GM12878 (cell line): ENCODE measurements at regions not wholly inside any gene's neighbourhood (a gene's known extent, or its start where the extent isn't known, plus 50 kb on each side); places are given as distances from the start of the nearest gene placed in this dataset.

Experiments used
- ATAC-seq: fragments of 200-7000 bp; cut with Tn5 transposase; 3 replicates; pipeline ENCODE4 v1.9.1; 2020; ENCODE audit warnings: mild to moderate bottlenecking, moderate library complexity
- BruUV-seq: library from RNA; stranded (reverse); fragments of 400-500 nt; replicated peaks from 2 replicates; lab custom pipeline; 2021; lab: Mats Ljungman, UMichigan
- CTCF ChIA-PET: fragments of 300-600 bp; sonication (Branson Sonifier 250); formaldehyde crosslinking; extraction: SDS; loops from one replicate; lab custom pipeline; 2021; ENCODE audit warnings: inconsistent platforms; lab: Yijun Ruan, JAX
- POLR2A ChIA-PET: fragments of 350-600 bp; formaldehyde crosslinking; extraction: SDS; loops from one replicate; lab custom pipeline; 2021; ENCODE audit warnings: inconsistent platforms; lab: Charles Lee
- RAD21 ChIA-PET: fragments of 300-600 bp; sonication (Branson Sonifier 250); formaldehyde crosslinking; loops from one replicate; lab custom pipeline; 2023; ENCODE audit warnings: antibody characterized with exemption; ENCODE audit not compliant: unreplicated experiment; lab: Charles Lee
- SMC1A ChIA-PET: fragments of 300-600 bp; sonication (Branson Sonifier 250); formaldehyde crosslinking; loops from one replicate; lab custom pipeline; 2023; ENCODE audit not compliant: unreplicated experiment, uncharacterized antibody; lab: Charles Lee
- DNase-seq: peaks from one replicate; pipeline ENCODE4 v3.0.0-alpha.2; 2011; ENCODE audit warnings: low read depth, low spot score
- FAIRE-seq: peaks from 3 replicates; lab custom pipeline; 2011; peaks lifted over from hg19 to GRCh38; lab: Jason Lieb, UNC
- H2AFZ ChIP-seq: 2 replicates; pipeline ENCODE4 v1.6.0; 2011; ENCODE audit warnings: low read depth, low read length, control low read depth; ENCODE audit not compliant: control insufficient read depth
- H3K27ac ChIP-seq: 2 replicates; pipeline ENCODE4 v1.5.1; 2011; ENCODE audit warnings: control low read depth; ENCODE audit not compliant: control insufficient read depth, insufficient read depth
- H3K27me3 ChIP-seq, 2 experiments: replicated peaks in 1 of 2; 2 replicates each; pipeline versions ENCODE4 v1.6.0 to v1.6.1; 2011; ENCODE audit warnings: low read length in 1 of 2; ENCODE audit not compliant: control insufficient read depth in 2 of 2, insufficient read depth in 2 of 2
- H3K36me3 ChIP-seq, 2 experiments: 2 replicates each; pipeline ENCODE4 v1.5.1; 2011; ENCODE audit warnings: low read length in 1 of 2; ENCODE audit not compliant: control insufficient read depth in 2 of 2, insufficient read depth in 2 of 2
- H3K4me1 ChIP-seq: 2 replicates; pipeline ENCODE4 v1.6.1; 2011; ENCODE audit warnings: mild to moderate bottlenecking, low read length, moderate library complexity, mixed read lengths; ENCODE audit not compliant: control insufficient read depth, insufficient read depth
- H3K4me2 ChIP-seq: 2 replicates; pipeline ENCODE4 v1.6.0; 2011; ENCODE audit warnings: control low read depth; ENCODE audit not compliant: control insufficient read depth, insufficient read depth
- H3K4me3 ChIP-seq: fragments of 200-600 bp; sonication (generic); 2 replicates; pipeline ENCODE4 v1.5.1; 2016
- H3K79me2 ChIP-seq: 2 replicates; pipeline ENCODE4 v1.6.0; 2011; ENCODE audit warnings: low read length; ENCODE audit not compliant: control insufficient read depth, insufficient read depth
- H3K9ac ChIP-seq: 2 replicates; pipeline ENCODE4 v1.8.0; 2011; ENCODE audit warnings: low read length, control low read depth, mixed read lengths; ENCODE audit not compliant: control insufficient read depth, insufficient read depth
- H3K9me3 ChIP-seq: replicated peaks from 3 replicates; pipeline ENCODE4 v1.5.1; 2011; ENCODE audit warnings: mild to moderate bottlenecking, low read length; ENCODE audit not compliant: control insufficient read depth, insufficient read depth
- H4K20me1 ChIP-seq: 2 replicates; pipeline ENCODE4 v1.6.0; 2011; ENCODE audit not compliant: control insufficient read depth, insufficient read depth
- ASH2L ChIP-seq: fragments of 300-600, 200-600 bp; sonication (generic); IDR thresholded peaks from 2 replicates; pipeline ENCODE4 v1.6.1; 2017; ENCODE audit warnings: low read depth, mild to moderate bottlenecking, borderline replicate concordance
- BACH1 ChIP-seq: fragments of 450-650 bp; IDR thresholded peaks from 2 replicates; pipeline ENCODE4 v1.6.1; 2017; ENCODE audit warnings: mild to moderate bottlenecking, borderline replicate concordance
- CHD1 ChIP-seq: IDR thresholded peaks from 2 replicates; pipeline ENCODE4 v1.6.1; 2012; ENCODE audit warnings: low read depth, low read length, improper control_type of control experiment
- EGR1 ChIP-seq, 2 experiments: IDR thresholded peaks; 1 replicate in 1 of 2; 2 replicates in 1 of 2; pipeline ENCODE4 v1.6.1; 2011 to 2012; ENCODE audit warnings: low read depth in 2 of 2, low read length in 2 of 2, borderline replicate concordance in 1 of 2, mild to moderate bottlenecking in 1 of 2, moderate library complexity in 1 of 2
- EP300 ChIP-seq, 2 experiments: fragments of 150-350 bp in 1 of 2; IDR thresholded peaks; 2 replicates each; pipeline ENCODE4 v1.6.1; 2011 to 2012; ENCODE audit warnings: low read depth in 2 of 2, low read length in 2 of 2, borderline replicate concordance in 1 of 2, improper control_type of control experiment in 1 of 2, inconsistent platforms in 1 of 2; ENCODE audit not compliant: control insufficient read depth in 1 of 2
- IKZF2 ChIP-seq, 2 experiments: fragments of 450-650 bp; IDR thresholded peaks; 2 replicates each; pipeline ENCODE4 v1.6.1; 2017; ENCODE audit warnings: mild to moderate bottlenecking in 2 of 2, moderate library complexity in 2 of 2
- JUNB ChIP-seq: IDR thresholded peaks from 2 replicates; pipeline ENCODE4 v1.6.1; 2016; ENCODE audit warnings: antibody characterized with exemption, mild to moderate bottlenecking
- MXI1 ChIP-seq: fragments of 150-350 bp; IDR thresholded peaks from 2 replicates; pipeline ENCODE4 v1.6.1; 2011; ENCODE audit warnings: low read depth, mild to moderate bottlenecking, inconsistent platforms, low read length, improper control_type of control experiment
- STAT3 ChIP-seq: IDR thresholded peaks from 2 replicates; pipeline ENCODE4 v1.6.1; 2011; ENCODE audit warnings: low read depth, low read length, improper control_type of control experiment
- in situ Hi-C: fragments of 300-500 bp; cut with MboI; formaldehyde crosslinking; loops from 9 replicates; pipeline ENCODE4 v1.14.3; 2018; ENCODE audit warnings: mixed read lengths
- intact Hi-C: fragments of 100-400 bp; cut with micrococcal nuclease; formaldehyde crosslinking; loops from one replicate; pipeline ENCODE4 v1.14.2; 2022; ENCODE audit not compliant: unreplicated experiment

GRCh38 chr12:88801227-88802095 is 221.2 kb upstream of the KITLG start (continued):
- no peak for TF ChIP-seq CHD1

GRCh38 chr12:88793096-88793495 is 212.8 kb upstream of the KITLG start:
- in situ Hi-C loops (no loop called here), intact Hi-C loops (no loop called here)
- Histone ChIP-seq H2AFZ (no peak overlapping the region), H3K79me2 (no peaks in the 10 kb centered on the region), H3K9ac (no peak overlapping the region), H3K4me2 (no peak overlapping the region), H3K27ac (no peak overlapping the region), H3K4me1 (no peaks in the 10 kb centered on the region), H3K4me3 (no peak overlapping the region), H3K36me3 (no peaks in the 10 kb centered on the region), H3K9me3 (no peaks in the 10 kb centered on the region; the same call in 2 of the 3 replicates), H4K20me1 (no peaks in the 10 kb centered on the region), H3K27me3 (no peaks in the 10 kb centered on the region)
- TF ChIP-seq BACH1: no peak
- no peak for TF ChIP-seq MXI1
- TF ChIP-seq EGR1 (IDR thresholded peaks at IDR 0.05; ENCODE audit: borderline replicate concordance in 1 of 2, low read depth in 2 of 2, low read length in 2 of 2): no peak
- no peak for TF ChIP-seq JUNB
- TF ChIP-seq ASH2L: no peak
- TF ChIP-seq STAT3: no peak
- no peak for TF ChIP-seq IKZF2 (IDR thresholded peaks at IDR 0.05)
- TF ChIP-seq EP300 (IDR thresholded peaks at IDR 0.05; ENCODE audit: borderline replicate concordance in 1 of 2, control insufficient read depth in 1 of 2, low read depth in 2 of 2, low read length in 2 of 2): no peak
- ChIA-PET SMC1A (no interaction called here), RAD21 (no interaction called here), POLR2A (no interaction called here), CTCF (no interaction called here)
- FAIRE-seq (no peak), DNase-seq (no peak), ATAC-seq (no peak)
- no TSS peak for BruUV-seq
